IMR-90 (cell line): ENCODE measurements at regions not wholly inside any gene's neighbourhood (a gene's known extent, or its start where the extent isn't known, plus 50 kb on each side); places are given as distances from the start of the nearest gene placed in this dataset.

ENCODE experiments used
- ATAC-seq: fragments of 200-7000 bp; cut with Tn5 transposase; 2 replicates; pipeline ENCODE4 v1.9.1; 2020; ENCODE audit warnings: low read depth, mild to moderate bottlenecking, moderate library complexity
- BruUV-seq: library from RNA; stranded (reverse); fragments of 400-500 nt; replicated peaks from 2 replicates; lab custom pipeline; 2021; lab: Mats Ljungman, UMichigan
- CTCF ChIA-PET: fragments of 300-600 bp; formaldehyde crosslinking; extraction: SDS; loops from one replicate; lab custom pipeline; 2021; ENCODE audit warnings: antibody characterized with exemption; lab: Yijun Ruan, JAX
- POLR2A ChIA-PET: fragments of 300-600 bp; sonication (Branson Sonifier 250); formaldehyde crosslinking; loops from one replicate; lab custom pipeline; 2022; ENCODE audit warnings: antibody characterized with exemption; ENCODE audit not compliant: unreplicated experiment; lab: Charles Lee
- DNase-seq: peaks from one replicate; pipeline ENCODE4 v3.0.0; 2013
- H2AFZ ChIP-seq: replicated peaks from 2 replicates; pipeline ENCODE3; 2013; ENCODE audit warnings: low read length, mild to moderate bottlenecking; ENCODE audit not compliant: poor library complexity
- H2AK5ac ChIP-seq: 2 replicates; pipeline ENCODE4 v1.6.1; 2013; ENCODE audit warnings: low read depth, low read length, inconsistent platforms
- H2AK9ac ChIP-seq: replicated peaks from 2 replicates; pipeline ENCODE3; 2013; ENCODE audit warnings: mild to moderate bottlenecking, low read depth, low read length, moderate library complexity; ENCODE audit not compliant: poor library complexity
- H2BK120ac ChIP-seq: 2 replicates; pipeline ENCODE4 v1.6.1; 2013; ENCODE audit warnings: low read depth, low read length, inconsistent platforms
- H2BK15ac ChIP-seq: 3 replicates; pipeline ENCODE4 v1.6.1; 2013; ENCODE audit warnings: low read depth, low read length, inconsistent platforms
- H2BK20ac ChIP-seq: 2 replicates; pipeline ENCODE4 v1.6.1; 2013; ENCODE audit warnings: low read depth, mild to moderate bottlenecking, inconsistent platforms, low read length, moderate library complexity
- H2BK5ac ChIP-seq: 2 replicates; pipeline ENCODE4 v1.6.1; 2013; ENCODE audit warnings: mild to moderate bottlenecking, low read depth, low read length, inconsistent platforms; ENCODE audit not compliant: poor library complexity, severe bottlenecking
- H3K14ac ChIP-seq: replicated peaks from 2 replicates; pipeline ENCODE4 v1.6.1; 2013; ENCODE audit warnings: low read depth, low read length, inconsistent platforms
- H3K18ac ChIP-seq: 2 replicates; pipeline ENCODE4 v1.6.1; 2013; ENCODE audit warnings: low read depth, low read length, control low read depth
- H3K23ac ChIP-seq: 2 replicates; pipeline ENCODE4 v1.6.1; 2013; ENCODE audit warnings: low read depth, low read length, inconsistent platforms
- H3K27ac ChIP-seq: 2 replicates; pipeline ENCODE4 v1.5.1; 2013; ENCODE audit warnings: mild to moderate bottlenecking, control low read depth, low read length; ENCODE audit not compliant: insufficient read depth
- H3K27me3 ChIP-seq: 2 replicates; pipeline ENCODE4 v1.6.1; 2013; ENCODE audit warnings: low read length; ENCODE audit not compliant: control insufficient read depth, insufficient read depth
- H3K36me3 ChIP-seq: 2 replicates; pipeline ENCODE4 v1.6.1; 2013; ENCODE audit warnings: low read length, mixed read lengths; ENCODE audit not compliant: control insufficient read depth, insufficient read depth
- H3K4ac ChIP-seq: 2 replicates; pipeline ENCODE4 v1.6.1; 2013; ENCODE audit warnings: low read depth, low read length, inconsistent platforms
- H3K4me1 ChIP-seq: 2 replicates; pipeline ENCODE4 v1.6.1; 2013; ENCODE audit warnings: low read length, mixed read lengths; ENCODE audit not compliant: control insufficient read depth, insufficient read depth
- H3K4me2 ChIP-seq: 2 replicates; pipeline ENCODE4 v1.6.1; 2013; ENCODE audit warnings: low read depth, mild to moderate bottlenecking, control low read depth, low read length, moderate library complexity
- H3K4me3 ChIP-seq: 2 replicates; pipeline ENCODE4 v1.5.1; 2013; ENCODE audit warnings: low read depth, mild to moderate bottlenecking, control low read depth, low read length, moderate library complexity; ENCODE audit not compliant: insufficient read depth
- H3K56ac ChIP-seq: 2 replicates; pipeline ENCODE4 v1.6.1; 2013; ENCODE audit warnings: low read length, inconsistent platforms; ENCODE audit not compliant: insufficient read depth; ENCODE audit errors: extremely low read depth
- H3K79me1 ChIP-seq, 2 experiments: 2 replicates each; pipeline ENCODE4 v1.6.1; 2013; ENCODE audit warnings: low read length in 2 of 2, inconsistent platforms in 1 of 2, low read depth in 1 of 2
- H3K9ac ChIP-seq: 2 replicates; pipeline ENCODE4 v1.6.1; 2013; ENCODE audit warnings: low read depth, low read length, control low read depth
- H3K9me1 ChIP-seq: 2 replicates; pipeline ENCODE4 v1.6.1; 2013; ENCODE audit warnings: low read length, inconsistent platforms; ENCODE audit not compliant: insufficient read depth
- H3K9me3 ChIP-seq: 2 replicates; pipeline ENCODE4 v1.6.1; 2013; ENCODE audit warnings: low read length; ENCODE audit not compliant: control insufficient read depth, insufficient read depth
- H4K20me1 ChIP-seq: 2 replicates; pipeline ENCODE4 v1.6.1; 2013; ENCODE audit warnings: low read length, inconsistent platforms; ENCODE audit not compliant: insufficient read depth
- H4K5ac ChIP-seq: 2 replicates; pipeline ENCODE4 v1.6.1; 2013; ENCODE audit warnings: mild to moderate bottlenecking, low read depth, low read length, control low read depth
- H4K8ac ChIP-seq, 2 experiments: 2 replicates each; pipeline ENCODE4 v1.6.1; 2013; ENCODE audit warnings: low read depth in 2 of 2, low read length in 2 of 2, control low read depth in 1 of 2, inconsistent platforms in 1 of 2
- H4K91ac ChIP-seq: 2 replicates; pipeline ENCODE4 v1.6.1; 2013; ENCODE audit warnings: low read depth, low read length, inconsistent platforms; ENCODE audit not compliant: insufficient read depth
- MAFK ChIP-seq: IDR thresholded peaks from 2 replicates; pipeline ENCODE4 v1.6.1; 2012; ENCODE audit warnings: low read depth, low read length, improper control_type of control experiment
- RCOR1 ChIP-seq: IDR thresholded peaks from 2 replicates; pipeline ENCODE4 v1.6.1; 2012; ENCODE audit warnings: mild to moderate bottlenecking, low read length, improper control_type of control experiment; ENCODE audit not compliant: insufficient replicate concordance
- WGBS, 2 experiments: methylation state at CpG; one replicate each; pipeline versions ENCODE4 v1.1.5 to v1.1.7; 2013; ENCODE audit warnings: missing lambda C conversion rate in 2 of 2; ENCODE audit not compliant: insufficient read length in 1 of 2; ENCODE audit errors: extremely low coverage in 2 of 2; 5-methylcytosine and 5-hydroxymethylcytosine counted together
- dilution Hi-C: fragments of 300-500 bp; cut with HindIII; formaldehyde crosslinking; loops from one replicate; pipeline ENCODE4 v1.14.3; 2018; ENCODE audit warnings: low sequenced_read_pairs; ENCODE audit not compliant: unreplicated experiment
- in situ Hi-C: fragments of 300-500 bp; cut with MboI; formaldehyde crosslinking; loops from 3 replicates; pipeline ENCODE4 v1.14.3; 2019; ENCODE audit warnings: low sequenced_read_pairs, inconsistent platforms, mixed read lengths
- intact Hi-C: fragments of 100-400 bp; cut with micrococcal nuclease; formaldehyde crosslinking; loops from 2 replicates; pipeline ENCODE4 v1.10.0; 2022

GRCh38 chr9:8037745-8038144 is 238.2 kb upstream of the DMAC1 start:
- Histone ChIP-seq H3K4me3 (no peak overlapping the region), H2BK20ac (no peak overlapping the region), H3K27me3 (no peaks in the 10 kb centered on the region), H3K23ac (no peak overlapping the region), H3K9me3 (peaks cover 7% of the 10 kb centered on the region), H2BK15ac (no peak overlapping the region), H3K9me1 (no peaks in the 10 kb centered on the region), H3K14ac (no peak overlapping the region), H4K5ac (no peak overlapping the region), H3K4me2 (no peak overlapping the region), H3K4ac (no peak overlapping the region), H4K8ac (no peak overlapping the region), H4K91ac (no peak overlapping the region), H2AFZ (no peak overlapping the region), H3K27ac (no peak overlapping the region), H3K36me3 (no peaks in the 10 kb centered on the region), H3K9ac (no peak overlapping the region), H2BK5ac (no peak overlapping the region), H3K79me1 (no peaks in the 10 kb centered on the region), H4K20me1 (no peaks in the 10 kb centered on the region), H3K4me1 (no peaks in the 10 kb centered on the region), H3K18ac (no peak overlapping the region), H3K56ac (no peak overlapping the region), H2BK120ac (no peak overlapping the region), H2AK5ac (no peak overlapping the region), H2AK9ac (no peak overlapping the region)
- DNase-seq (no peak), ATAC-seq (no peak)
- ChIA-PET CTCF (no interaction called here), POLR2A (no interaction called here)
- no CpG with 5 or more reads among the region's 2 CpGs for WGBS, 2 experiments
- intact Hi-C loops (no loop called here), in situ Hi-C loops (no loop called here), dilution Hi-C loops (no loop called here)
- BruUV-seq = no TSS peak
- no peak for TF ChIP-seq MAFK
- no peak for TF ChIP-seq RCOR1
